ENCODE measurements at regions not wholly inside any gene's neighbourhood (a gene's known extent, or its start where the extent isn't known, plus 50 kb on each side); places are given as distances from the start of the nearest gene placed in this dataset.

GRCh38 chr2:226634943-226635604 is 164.5 kb downstream of the IRS1 start:
- Histone ChIP-seq H2BK12ac (ENCODE audit: insufficient read length, low read depth, low read length) (no peak overlapping the region), H3K4ac (ENCODE audit: low read depth, low read length) (no peak overlapping the region), H4K8ac (replicated peaks; ENCODE audit: insufficient read length, low read depth, low read length) (no peak overlapping the region), H3K56ac (ENCODE audit: insufficient read length, low read depth, low read length) (no peak overlapping the region), H3K79me1 (ENCODE audit: insufficient read depth, low read depth, low read length, poor library complexity, severe bottlenecking) (no peaks in the 10 kb centered on the region), H2AK5ac (ENCODE audit: insufficient read length, low read length) (no peak overlapping the region), H3K9ac (ENCODE audit: extremely low read depth, insufficient read length, low read length) (no peak overlapping the region), H2BK5ac (ENCODE audit: insufficient read length, low read length) (no peak overlapping the region), H3K23me2 (ENCODE audit: insufficient read length, low read depth, low read length, poor library complexity, severe bottlenecking) (no peaks in the 10 kb centered on the region), H3K18ac (ENCODE audit: insufficient read length, low read depth, low read length) (no peak overlapping the region), H3K79me2 (ENCODE audit: insufficient read depth, low read length) (no peaks in the 10 kb centered on the region; the same call in 1 of the 2 replicates), H3K4me2 (ENCODE audit: insufficient read depth, insufficient read length, low read length) (no peak overlapping the region), H4K20me1 (ENCODE audit: control insufficient read depth, insufficient read depth, insufficient read length) (no peaks in the 10 kb centered on the region), H3K14ac (ENCODE audit: insufficient read depth, low read length) (no peak overlapping the region), H4K91ac (ENCODE audit: insufficient read length, low read depth, low read length) (no peak overlapping the region), H2BK15ac (ENCODE audit: low read depth, low read length) (no peak overlapping the region), H3K27me3 (ENCODE audit: insufficient read depth, low read length) (no peaks in the 10 kb centered on the region), H3K4me1 (ENCODE audit: insufficient read depth, low read length) (no peaks in the 10 kb centered on the region), H2BK120ac (ENCODE audit: low read depth, low read length, poor library complexity, severe bottlenecking) (no peak overlapping the region), H3K27ac (ENCODE audit: insufficient read length, low read depth, low read length) (no peak overlapping the region), H3K23ac (ENCODE audit: insufficient read length, low read depth, low read length) (no peak overlapping the region), H2BK20ac (ENCODE audit: low read depth, low read length, poor library complexity, severe bottlenecking) (no peak overlapping the region), H2AFZ (ENCODE audit: low read length) (no peak overlapping the region), H4K5ac (ENCODE audit: insufficient read length, low read depth, low read length) (no peak overlapping the region), H3K9me3 (ENCODE audit: control insufficient read depth, low read depth, low read length) (no peaks in the 10 kb centered on the region), H3T11ph (ENCODE audit: low read length) (no peak overlapping the region)
- Mint-ChIP-seq H3K36me3 (ENCODE audit: insufficient read depth in 1 of 3, low read depth in 3 of 3) (peaks cover 0 to 8% (median 5%) of the 10 kb centered on the region in 3 experiments; a peak in 4 of 7 replicates), H3K4me1 (no peaks in the 10 kb centered on the region), H3K4me3 (no peak overlapping the region), H3K27ac (no peak overlapping the region), H3K9me3 (peaks cover 6% of the 10 kb centered on the region in 2 experiments; a peak in 4 of 5 replicates), H3K27me3 (ENCODE audit: low read depth) (no peaks in the 10 kb centered on the region; the same call in 1 of the 2 replicates)
- TF ChIP-seq, protein P1, sequence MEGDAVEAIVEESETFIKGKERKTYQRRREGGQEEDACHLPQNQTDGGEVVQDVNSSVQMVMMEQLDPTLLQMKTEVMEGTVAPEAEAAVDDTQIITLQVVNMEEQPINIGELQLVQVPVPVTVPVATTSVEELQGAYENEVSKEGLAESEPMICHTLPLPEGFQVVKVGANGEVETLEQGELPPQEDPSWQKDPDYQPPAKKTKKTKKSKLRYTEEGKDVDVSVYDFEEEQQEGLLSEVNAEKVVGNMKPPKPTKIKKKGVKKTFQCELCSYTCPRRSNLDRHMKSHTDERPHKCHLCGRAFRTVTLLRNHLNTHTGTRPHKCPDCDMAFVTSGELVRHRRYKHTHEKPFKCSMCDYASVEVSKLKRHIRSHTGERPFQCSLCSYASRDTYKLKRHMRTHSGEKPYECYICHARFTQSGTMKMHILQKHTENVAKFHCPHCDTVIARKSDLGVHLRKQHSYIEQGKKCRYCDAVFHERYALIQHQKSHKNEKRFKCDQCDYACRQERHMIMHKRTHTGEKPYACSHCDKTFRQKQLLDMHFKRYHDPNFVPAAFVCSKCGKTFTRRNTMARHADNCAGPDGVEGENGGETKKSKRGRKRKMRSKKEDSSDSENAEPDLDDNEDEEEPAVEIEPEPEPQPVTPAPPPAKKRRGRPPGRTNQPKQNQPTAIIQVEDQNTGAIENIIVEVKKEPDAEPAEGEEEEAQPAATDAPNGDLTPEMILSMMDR (conservative IDR thresholded peaks at IDR 0.05), result no peak
- WGBS (ENCODE audit: extremely low coverage, insufficient read length, low lambda C conversion rate), result no CpG with 5 or more reads among the region's 4 CpGs
- no peak for DNase-seq

Measured in H9 (cell line).